Neural progenitor cell (in vitro differentiated cells): ENCODE measurements at regions not wholly inside any gene's neighbourhood (a gene's known extent, or its start where the extent isn't known, plus 50 kb on each side); places are given as distances from the start of the nearest gene placed in this dataset.
A peak's percentile ranks its signal among the peaks of the same experiment; 100 is the strongest.

ENCODE experiments used
- DNase-seq: peaks from one replicate; pipeline ENCODE4 v3.0.0-alpha.2; 2016; ENCODE audit warnings: low spot score
- H2AFZ ChIP-seq: fragments of 200-600 bp; sonication (generic); replicated peaks from 2 replicates; pipeline ENCODE4 v1.6.1; 2016; ENCODE audit warnings: antibody characterized with exemption
- H3F3A ChIP-seq: fragments of 200-600 bp; sonication (generic); 2 replicates; pipeline ENCODE4 v1.6.1; 2016; ENCODE audit warnings: antibody characterized with exemption, low read depth
- H3K27ac ChIP-seq: fragments of 200-600 bp; sonication (generic); 2 replicates; pipeline ENCODE4 v1.5.1; 2016; ENCODE audit warnings: mild to moderate bottlenecking
- H3K27me3 ChIP-seq: fragments of 200-600 bp; sonication (generic); 2 replicates; pipeline ENCODE4 v1.6.1; 2016; ENCODE audit warnings: mild to moderate bottlenecking, moderate library complexity
- H3K36me3 ChIP-seq: fragments of 200-600 bp; sonication (generic); 2 replicates; pipeline ENCODE4 v1.5.1; 2016
- H3K4me1 ChIP-seq: fragments of 200-600 bp; sonication (generic); 2 replicates; pipeline ENCODE4 v1.6.1; 2016; ENCODE audit warnings: mixed run types
- H3K4me2 ChIP-seq: fragments of 200-600 bp; sonication (generic); 2 replicates; pipeline ENCODE4 v1.6.1; 2016
- H3K4me3 ChIP-seq: fragments of 200-600 bp; sonication (generic); 2 replicates; pipeline ENCODE4 v1.5.1; 2016
- H3K79me2 ChIP-seq: fragments of 200-600 bp; sonication (generic); 2 replicates; pipeline ENCODE4 v1.6.1; 2016; ENCODE audit warnings: low read depth
- H3K9ac ChIP-seq: fragments of 200-600 bp; sonication (generic); 2 replicates; pipeline ENCODE4 v1.6.1; 2016
- H3K9me3 ChIP-seq: fragments of 200-600 bp; sonication (generic); 2 replicates; pipeline ENCODE4 v1.5.1; 2016; ENCODE audit warnings: low read depth
- H4K20me1 ChIP-seq: fragments of 200-600 bp; sonication (generic); 2 replicates; pipeline ENCODE4 v1.6.1; 2016; ENCODE audit warnings: low read depth
- H3K27ac Mint-ChIP-seq: 3 replicates; pipeline ENCODE4 v1.8.0; 2021; ENCODE audit warnings: mixed read lengths
- H3K27me3 Mint-ChIP-seq: 2 replicates; pipeline ENCODE4 v1.8.0; 2022; ENCODE audit warnings: low read depth, mild to moderate bottlenecking, inconsistent platforms, moderate library complexity, mixed read lengths; ENCODE audit not compliant: insufficient read depth
- H3K36me3 Mint-ChIP-seq: 3 replicates; pipeline ENCODE4 v1.8.0; 2021; ENCODE audit warnings: mixed read lengths
- H3K4me1 Mint-ChIP-seq: 3 replicates; pipeline ENCODE4 v1.8.0; 2021; ENCODE audit warnings: mixed read lengths
- H3K4me3 Mint-ChIP-seq: 3 replicates; pipeline ENCODE4 v1.8.0; 2021; ENCODE audit warnings: mild to moderate bottlenecking, moderate library complexity, mixed read lengths
- H3K9me3 Mint-ChIP-seq: 3 replicates; pipeline ENCODE4 v1.8.0; 2020; ENCODE audit warnings: mixed read lengths
- CTCF ChIP-seq: fragments of 200-600 bp; sonication (generic); IDR thresholded peaks from 2 replicates; pipeline ENCODE4 v1.5.1; 2017; ENCODE audit warnings: antibody characterized with exemption, mild to moderate bottlenecking
- EZH2 ChIP-seq: fragments of 200-600 bp; sonication (generic); IDR thresholded peaks from 2 replicates; pipeline ENCODE4 v1.6.1; 2017; ENCODE audit warnings: antibody characterized with exemption, mild to moderate bottlenecking, moderate library complexity
- EZH2phosphoT487 ChIP-seq: fragments of 200-600 bp; sonication (generic); IDR thresholded peaks from 2 replicates; pipeline ENCODE4 v1.6.1; 2017; ENCODE audit warnings: antibody characterized with exemption

DNA sequence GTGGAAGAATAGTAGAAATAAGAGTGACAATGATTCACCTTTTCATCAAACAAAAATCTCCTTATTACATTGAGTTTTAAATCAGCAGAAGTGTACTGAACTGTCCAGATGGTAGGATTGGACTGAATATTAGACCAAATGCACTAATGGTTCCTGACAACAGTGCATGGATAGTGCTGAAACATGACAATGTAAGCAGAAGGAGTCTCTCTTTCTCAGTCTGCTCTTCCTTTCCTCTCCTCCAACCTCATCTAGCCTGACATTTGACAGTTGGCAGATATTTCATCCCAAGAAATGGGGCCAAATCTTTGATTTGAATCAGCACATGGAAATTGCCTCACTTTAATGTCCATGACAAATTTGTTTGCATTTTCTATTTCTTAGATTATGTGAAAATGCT is 225.1 kb upstream of the PLSCR5 start:
- no peaks in the 10 kb centered on the region for H3K4me1 ChIP-seq
- DNase-seq: no peak
- H3K27ac ChIP-seq: no peak overlapping the region
- H2AFZ ChIP-seq: no peak overlapping the region
- Mint-ChIP-seq H3K27ac (no peak overlapping the region), H3K4me3 (no peak overlapping the region), H3K36me3 (no peaks in the 10 kb centered on the region), H3K9me3 (no peaks in the 10 kb centered on the region), H3K27me3 (no peaks in the 10 kb centered on the region), H3K4me1 (no peaks in the 10 kb centered on the region)
- H3K36me3 ChIP-seq: no peaks in the 10 kb centered on the region
- H3K9me3 ChIP-seq: no peaks in the 10 kb centered on the region
- TF ChIP-seq EZH2phosphoT487 (no peak), CTCF (no peak), EZH2 (no peak)
- H4K20me1 ChIP-seq: no peaks in the 10 kb centered on the region
- no peak overlapping the region for H3K9ac ChIP-seq
- no peaks in the 10 kb centered on the region for H3K79me2 ChIP-seq
- H3F3A ChIP-seq: no peaks in the 10 kb centered on the region
- H3K4me2 ChIP-seq: no peak overlapping the region
- no peak overlapping the region for H3K4me3 ChIP-seq
- no peaks in the 10 kb centered on the region for H3K27me3 ChIP-seq

DNA sequence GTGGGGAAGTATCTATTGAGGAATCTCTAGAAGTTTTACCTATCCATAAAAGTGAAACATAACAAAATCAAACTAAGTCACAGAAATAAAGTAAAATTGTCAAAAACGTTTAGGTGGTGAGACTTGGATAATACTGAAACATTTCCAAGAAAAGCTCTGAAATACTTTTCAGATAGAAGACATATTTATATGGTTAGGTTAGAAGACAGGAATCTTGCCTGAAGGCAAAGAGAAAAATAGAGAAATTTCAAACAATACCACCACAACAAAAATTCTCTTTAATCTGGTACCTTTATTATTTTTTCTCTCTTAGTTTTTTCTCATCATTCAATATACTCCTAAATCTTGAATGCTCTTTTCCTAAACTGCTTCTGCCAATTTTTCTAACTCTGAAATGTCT is 222.7 kb upstream of the PLSCR5 start:
- no peaks in the 10 kb centered on the region for H3K79me2 ChIP-seq
- Mint-ChIP-seq H3K36me3 (no peaks in the 10 kb centered on the region), H3K4me3 (no peak overlapping the region), H3K4me1 (no peaks in the 10 kb centered on the region), H3K27me3 (no peaks in the 10 kb centered on the region), H3K27ac (no peak overlapping the region), H3K9me3 (no peaks in the 10 kb centered on the region)
- no peaks in the 10 kb centered on the region for H3K9me3 ChIP-seq
- no peaks in the 10 kb centered on the region for H3K36me3 ChIP-seq
- H3K4me1 ChIP-seq: no peaks in the 10 kb centered on the region
- no peak overlapping the region for H3K9ac ChIP-seq
- no peaks in the 10 kb centered on the region for H3K27me3 ChIP-seq
- H3K4me2 ChIP-seq: no peak overlapping the region
- TF ChIP-seq EZH2: no peak
- H3F3A ChIP-seq: no peaks in the 10 kb centered on the region
- H3K27ac ChIP-seq: no peak overlapping the region
- no peak overlapping the region for H2AFZ ChIP-seq
- H4K20me1 ChIP-seq: no peaks in the 10 kb centered on the region
- DNase-seq: no peak
- H3K4me3 ChIP-seq: no peak overlapping the region

DNA sequence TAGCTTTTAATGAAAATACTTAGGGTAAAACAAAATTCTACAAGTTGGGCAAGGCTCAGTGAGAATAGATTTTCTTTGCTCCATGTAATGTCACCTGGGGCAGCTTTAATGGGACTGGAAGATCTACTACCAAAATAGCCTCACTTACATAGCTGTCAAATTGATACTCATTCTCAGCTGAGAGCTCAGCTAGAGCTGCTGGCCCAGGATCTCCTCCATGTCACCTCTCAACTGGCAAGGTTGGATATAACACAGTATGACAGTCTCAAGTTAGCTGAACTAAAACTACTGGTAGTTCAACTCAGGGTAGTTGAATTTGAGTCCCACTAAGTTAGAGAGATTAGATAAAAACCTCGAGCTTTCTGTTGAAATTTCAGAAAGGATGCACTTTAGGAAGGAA is 218.5 kb upstream of the PLSCR5 start:
- H3K9ac ChIP-seq: no peak overlapping the region
- no peaks in the 10 kb centered on the region for H4K20me1 ChIP-seq
- no peaks in the 10 kb centered on the region for H3K27me3 ChIP-seq
- Mint-ChIP-seq H3K27me3 (no peaks in the 10 kb centered on the region), H3K4me3 (no peak overlapping the region), H3K36me3 (no peaks in the 10 kb centered on the region), H3K27ac (no peak overlapping the region), H3K9me3 (no peaks in the 10 kb centered on the region), H3K4me1 (peaks cover 4% of the 10 kb centered on the region)
- no peak overlapping the region for H2AFZ ChIP-seq
- no peak overlapping the region for H3K4me3 ChIP-seq
- no peak overlapping the region for H3K27ac ChIP-seq
- H3F3A ChIP-seq: no peaks in the 10 kb centered on the region
- TF ChIP-seq EZH2 (no peak), EZH2phosphoT487 (no peak), CTCF (no peak)
- H3K4me1 ChIP-seq: no peaks in the 10 kb centered on the region
- H3K36me3 ChIP-seq: no peaks in the 10 kb centered on the region
- no peak for DNase-seq
- H3K9me3 ChIP-seq: no peaks in the 10 kb centered on the region
- no peaks in the 10 kb centered on the region for H3K79me2 ChIP-seq
- H3K4me2 ChIP-seq: no peak overlapping the region

- Mint-ChIP-seq H3K36me3 (no peaks in the 10 kb centered on the region), H3K27ac (peak overlapping the region; percentile 4), H3K4me1 (peaks cover 31% of the 10 kb centered on the region), H3K4me3 (no peak overlapping the region), H3K27me3 (no peaks in the 10 kb centered on the region), H3K9me3 (no peaks in the 10 kb centered on the region)
- H3K27ac ChIP-seq: no peak overlapping the region
- H3K27me3 ChIP-seq: no peaks in the 10 kb centered on the region
- no peak for DNase-seq
- H3K4me2 ChIP-seq: no peak overlapping the region
- H4K20me1 ChIP-seq: no peaks in the 10 kb centered on the region
- TF ChIP-seq EZH2phosphoT487 (no peak), EZH2 (no peak), CTCF (no peak)
- no peaks in the 10 kb centered on the region for H3K9me3 ChIP-seq
- no peaks in the 10 kb centered on the region for H3K4me1 ChIP-seq
- no peak overlapping the region for H2AFZ ChIP-seq
- H3K36me3 ChIP-seq: no peaks in the 10 kb centered on the region
- H3K9ac ChIP-seq: no peak overlapping the region
- H3K4me3 ChIP-seq: no peak overlapping the region
- H3K79me2 ChIP-seq: no peaks in the 10 kb centered on the region
- no peaks in the 10 kb centered on the region for H3F3A ChIP-seq
These were observed 213.7 kb upstream of the PLSCR5 start for GRCh38 chr3:146818866-146819265.
